K562 (cell line): ENCODE measurements at regions not wholly inside any gene's neighbourhood (a gene's known extent, or its start where the extent isn't known, plus 50 kb on each side); places are given as distances from the start of the nearest gene placed in this dataset.

Experiments used
- ATAC-seq: fragments of 200-7000 bp; cut with Tn5 transposase; 3 replicates; pipeline ENCODE4 v1.9.1; 2020; ENCODE audit warnings: moderate library complexity
- BruUV-seq: library from RNA; stranded (reverse); fragments of 400-500 nt; replicated peaks from 2 replicates; lab custom pipeline; 2021; lab: Mats Ljungman, UMichigan
- CTCF ChIA-PET: fragments of 300-600 bp; formaldehyde crosslinking; extraction: SDS; loops from one replicate; lab custom pipeline; 2021; ENCODE audit warnings: low intra/inter-chr PET ratio; lab: Yijun Ruan, JAX
- POLR2A ChIA-PET: fragments of 300-600, 350-650 bp; sonication (Branson Sonifier 250); formaldehyde crosslinking; extraction: SDS; loops from one replicate; lab custom pipeline; 2021; ENCODE audit warnings: antibody characterized with exemption, inconsistent platforms; lab: Yijun Ruan, JAX
- DNase-seq, 4 experiments: peaks; one replicate each; pipeline versions ENCODE4 v3.0.0 to v3.0.0-alpha.2; 2011 to 2018; ENCODE audit warnings: low spot score in 3 of 4, mixed read lengths in 3 of 4; ENCODE audit errors: extremely low read depth in 1 of 4
- FAIRE-seq: peaks from 2 replicates; lab custom pipeline; 2011; peaks lifted over from hg19 to GRCh38; lab: Jason Lieb, UNC
- H2AFZ ChIP-seq: 2 replicates; pipeline ENCODE4 v1.6.0; 2011; ENCODE audit warnings: low read depth, low read length, control low read depth, inconsistent platforms
- H3K27ac ChIP-seq: fragments of 200-600 bp; 3 replicates; pipeline ENCODE4 v1.8.0; 2011; ENCODE audit warnings: low read depth, mild to moderate bottlenecking, control low read depth, inconsistent platforms, low read length, moderate library complexity, mixed read lengths; ENCODE audit errors: extremely low read depth
- H3K27me3 ChIP-seq, 2 experiments: fragments of 300-600 bp in 1 of 2; 2 replicates in 1 of 2; 3 replicates in 1 of 2; pipeline versions ENCODE4 v1.6.0 to v1.8.0; 2011; ENCODE audit warnings: inconsistent platforms in 2 of 2, low read length in 2 of 2, mild to moderate bottlenecking in 1 of 2, mixed read lengths in 1 of 2, moderate library complexity in 1 of 2; ENCODE audit not compliant: control insufficient read depth in 2 of 2, insufficient read depth in 2 of 2
- H3K36me3 ChIP-seq: fragments of 300-600 bp; 3 replicates; pipeline ENCODE4 v1.8.0; 2011; ENCODE audit warnings: mild to moderate bottlenecking, low read length, inconsistent platforms; ENCODE audit not compliant: control insufficient read depth, insufficient read depth
- H3K4me1 ChIP-seq, 2 experiments: fragments of 200-600 bp in 1 of 2; replicated peaks in 1 of 2; 2 replicates in 1 of 2; 3 replicates in 1 of 2; pipeline versions ENCODE4 v1.5.1 to v1.8.0; 2011; ENCODE audit warnings: inconsistent platforms in 2 of 2, low read length in 2 of 2, mild to moderate bottlenecking in 1 of 2, mixed read lengths in 1 of 2, moderate library complexity in 1 of 2; ENCODE audit not compliant: control insufficient read depth in 2 of 2, insufficient read depth in 2 of 2
- H3K4me2 ChIP-seq: 2 replicates; pipeline ENCODE4 v1.6.1; 2011; ENCODE audit warnings: low read length, control low read depth, inconsistent platforms, mixed read lengths; ENCODE audit not compliant: insufficient read depth
- H3K4me3 ChIP-seq: fragments of 200-600 bp; sonication (generic), shearing (Covaris generic); 2 replicates; pipeline ENCODE4 v1.5.1; 2016; ENCODE audit warnings: control low read depth, inconsistent platforms
- H3K79me2 ChIP-seq: fragments of 200-600 bp; 3 replicates; pipeline ENCODE4 v1.8.0; 2011; ENCODE audit warnings: low read length, inconsistent platforms; ENCODE audit not compliant: control insufficient read depth, insufficient read depth
- H3K9ac ChIP-seq, 2 experiments: 2 replicates each; pipeline versions ENCODE4 v1.6.0 to v1.6.1; 2011; ENCODE audit warnings: low read depth in 2 of 2, low read length in 2 of 2, control low read depth in 1 of 2, inconsistent platforms in 1 of 2, mild to moderate bottlenecking in 1 of 2, mixed read lengths in 1 of 2; ENCODE audit not compliant: insufficient read depth in 1 of 2
- H3K9me1 ChIP-seq: one replicate; pipeline ENCODE4 v1.6.0; 2011; ENCODE audit warnings: inconsistent platforms, mild to moderate bottlenecking, low read length, moderate library complexity; ENCODE audit not compliant: control insufficient read depth, insufficient read depth
- H3K9me3 ChIP-seq: replicated peaks from 2 replicates; pipeline ENCODE4 v1.5.1; 2011; ENCODE audit warnings: low read depth, low read length, inconsistent platforms; ENCODE audit not compliant: control insufficient read depth, insufficient read depth
- H4K20me1 ChIP-seq: replicated peaks from 2 replicates; pipeline ENCODE4 v1.6.1; 2011; ENCODE audit warnings: low read length, inconsistent platforms, mixed read lengths; ENCODE audit not compliant: control insufficient read depth, insufficient read depth
- FOXP1 ChIP-seq: sonication (generic); formaldehyde crosslinking; IDR thresholded peaks from 2 replicates; pipeline ENCODE4 v1.8.0; 2022; ENCODE audit warnings: mild to moderate bottlenecking, missing genetic modification reagents
- HNRNPL ChIP-seq: fragments of 200-400 bp; formaldehyde crosslinking; IDR thresholded peaks from 2 replicates; pipeline ENCODE4 v1.6.1; 2017; ENCODE audit warnings: low read depth, mild to moderate bottlenecking, low read length
- HOXB6 ChIP-seq: fragments of 250-450 bp; sonication (Bioruptor Pico); IDR thresholded peaks from 2 replicates; pipeline ENCODE4 v1.5.1; 2022; ENCODE audit warnings: mild to moderate bottlenecking, borderline replicate concordance
- IRF2 ChIP-seq: sonication (generic); formaldehyde crosslinking; IDR thresholded peaks from 2 replicates; pipeline ENCODE4 v1.8.1; 2022; ENCODE audit warnings: mild to moderate bottlenecking, missing genetic modification reagents
- JUND ChIP-seq, 2 experiments: IDR thresholded peaks; 2 replicates in 1 of 2; 3 replicates in 1 of 2; pipeline ENCODE4 v1.6.1; 2011; ENCODE audit warnings: borderline replicate concordance in 2 of 2, low read depth in 2 of 2, low read length in 2 of 2, improper control_type of control experiment in 1 of 2, missing biosample characterization in 1 of 2, missing genetic modification characterization in 1 of 2, missing genetic modification reagents in 1 of 2
- SIX5 ChIP-seq, 2 experiments: IDR thresholded peaks; 2 replicates each; pipeline ENCODE4 v1.6.1; 2011; ENCODE audit warnings: low read length in 2 of 2, borderline replicate concordance in 1 of 2, low read depth in 1 of 2, mild to moderate bottlenecking in 1 of 2, moderate library complexity in 1 of 2; ENCODE audit not compliant: insufficient read depth in 1 of 2
- TAL1 ChIP-seq: fragments of 450-650 bp; IDR thresholded peaks from 2 replicates; pipeline ENCODE4 v1.6.1; 2016; ENCODE audit warnings: mild to moderate bottlenecking
- TOE1 ChIP-seq, 2 experiments: fragments of 450-650 bp in 1 of 2; sonication (generic) in 1 of 2; formaldehyde crosslinking in 1 of 2; IDR thresholded peaks; 2 replicates each; pipeline versions ENCODE4 v1.7.1 to v1.8.0; 2016 to 2022; ENCODE audit warnings: borderline replicate concordance in 2 of 2, mild to moderate bottlenecking in 2 of 2, antibody characterized with exemption in 1 of 2, inconsistent platforms in 1 of 2, low read depth in 1 of 2, missing genetic modification reagents in 1 of 2, moderate library complexity in 1 of 2
- ZEB2 ChIP-seq: fragments of 450-650 bp; IDR thresholded peaks from 2 replicates; pipeline ENCODE4 v1.6.1; 2016
- WGBS: fragments of 100-300 bp; shearing (Covaris generic); methylation state at CpG from one replicate; pipeline ENCODE4 v1.1.6; 2016; ENCODE audit warnings: low coverage, mixed read lengths; ENCODE audit not compliant: insufficient coverage; ENCODE audit errors: missing lambda C conversion rate; 5-methylcytosine and 5-hydroxymethylcytosine counted together
- in situ Hi-C: fragments of 300-500 bp; cut with MboI; formaldehyde crosslinking; loops from 4 replicates; pipeline ENCODE4 v1.15.0; 2018; ENCODE audit warnings: inconsistent platforms, mixed read lengths
- intact Hi-C: fragments of 100-400 bp; cut with micrococcal nuclease; formaldehyde crosslinking; loops from 2 replicates; pipeline ENCODE4 v1.14.2; 2022
- TF ChIP-seq, protein P1 (sequence below): fragments of 250-450 bp; sonication (Bioruptor Pico); IDR thresholded peaks from 2 replicates; pipeline ENCODE4 v1.9.0; 2021; ENCODE audit warnings: mild to moderate bottlenecking, inconsistent platforms
- TF ChIP-seq, protein P2 (sequence below): fragments of 450-650 bp; IDR thresholded peaks from 2 replicates; pipeline ENCODE4 v1.7.1; 2018; ENCODE audit warnings: mild to moderate bottlenecking, low read depth; ENCODE audit not compliant: partially characterized antibody
- TF ChIP-seq, protein P3 (sequence below), 2 experiments: fragments of 450-650 bp; conservative IDR thresholded peaks; 2 replicates each; pipeline ENCODE4 v1.6.1; 2017; ENCODE audit warnings: mild to moderate bottlenecking in 2 of 2, moderate library complexity in 2 of 2

DNA sequence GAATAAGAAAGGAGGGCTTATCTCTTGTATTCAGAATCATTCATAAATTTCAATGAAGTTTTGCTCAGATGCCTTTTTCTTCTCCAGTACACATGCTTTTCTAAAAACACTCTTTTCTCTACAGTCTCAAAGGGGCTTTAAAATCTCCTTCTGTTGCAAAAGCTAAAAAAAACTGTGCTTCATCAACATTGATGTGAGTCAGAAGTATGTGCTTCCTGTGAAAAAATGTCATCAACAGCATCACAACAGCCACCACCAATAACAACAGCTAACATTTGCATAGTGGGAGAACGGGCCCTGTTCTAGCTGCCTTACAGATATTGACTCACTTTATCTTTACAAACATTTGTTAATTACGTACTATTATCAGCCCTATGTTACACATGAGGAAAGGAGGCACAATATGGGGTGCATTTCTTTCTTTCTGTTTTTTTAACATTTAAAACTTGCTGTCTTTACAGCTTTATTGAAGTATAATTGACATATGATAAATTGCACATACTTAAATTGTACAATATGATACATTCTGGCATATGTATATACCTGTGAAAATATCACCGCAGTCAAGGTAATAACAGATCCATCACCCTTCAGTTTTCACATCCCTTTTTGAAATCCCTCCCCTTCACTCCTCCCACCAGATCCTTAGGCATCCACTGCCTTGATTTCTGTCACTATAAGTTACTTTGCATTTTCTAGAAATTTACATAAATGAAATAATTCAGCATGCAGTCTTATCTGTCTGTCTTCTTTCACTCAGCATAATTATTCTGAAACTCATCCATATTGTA is 1605.4 kb upstream of the LRRTM3 start:
- Histone ChIP-seq H3K9ac (no peak overlapping the region), H4K20me1 (no peaks in the 10 kb centered on the region), H2AFZ (no peak overlapping the region), H3K4me2 (no peak overlapping the region), H3K4me3 (no peak overlapping the region), H3K9me1 (no peaks in the 10 kb centered on the region), H3K27ac (no peak overlapping the region), H3K36me3 (no peaks in the 10 kb centered on the region), H3K9me3 (no peaks in the 10 kb centered on the region), H3K27me3 (no peaks in the 10 kb centered on the region), H3K79me2 (no peaks in the 10 kb centered on the region), H3K4me1 (no peaks in the 10 kb centered on the region)
- ChIA-PET POLR2A (no interaction called here), CTCF (no interaction called here)
- WGBS: 2% methylated on average over 3 of the region's 3 CpGs
- no peak for FAIRE-seq
- in situ Hi-C loops (no loop called here), intact Hi-C loops (no loop called here)
- ATAC-seq: no peak
- no peak for DNase-seq
- no TSS peak for BruUV-seq
- TF ChIP-seq JUND (IDR thresholded peaks at IDR 0.05; ENCODE audit: borderline replicate concordance, low read depth, low read length) (no peak), JUND (tag; IDR thresholded peaks at IDR 0.05; ENCODE audit: borderline replicate concordance, low read depth, low read length) (no peak), TOE1 (IDR thresholded peaks at IDR 0.05; ENCODE audit: borderline replicate concordance) (no peak), TOE1 (CRISPR knock-in tag; IDR thresholded peaks at IDR 0.05; ENCODE audit: borderline replicate concordance, low read depth) (no peak), SIX5 (IDR thresholded peaks at IDR 0.05; ENCODE audit: borderline replicate concordance in 1 of 2, insufficient read depth in 1 of 2, low read depth in 1 of 2, low read length in 2 of 2) (no peak), ZEB2 (no peak), IRF2 (CRISPR knock-in tag) (no peak), FOXP1 (no peak), HNRNPL (no peak), HOXB6 (CRISPR knock-in tag) (no peak), TAL1 (no peak)
- TF ChIP-seq, protein P1, sequence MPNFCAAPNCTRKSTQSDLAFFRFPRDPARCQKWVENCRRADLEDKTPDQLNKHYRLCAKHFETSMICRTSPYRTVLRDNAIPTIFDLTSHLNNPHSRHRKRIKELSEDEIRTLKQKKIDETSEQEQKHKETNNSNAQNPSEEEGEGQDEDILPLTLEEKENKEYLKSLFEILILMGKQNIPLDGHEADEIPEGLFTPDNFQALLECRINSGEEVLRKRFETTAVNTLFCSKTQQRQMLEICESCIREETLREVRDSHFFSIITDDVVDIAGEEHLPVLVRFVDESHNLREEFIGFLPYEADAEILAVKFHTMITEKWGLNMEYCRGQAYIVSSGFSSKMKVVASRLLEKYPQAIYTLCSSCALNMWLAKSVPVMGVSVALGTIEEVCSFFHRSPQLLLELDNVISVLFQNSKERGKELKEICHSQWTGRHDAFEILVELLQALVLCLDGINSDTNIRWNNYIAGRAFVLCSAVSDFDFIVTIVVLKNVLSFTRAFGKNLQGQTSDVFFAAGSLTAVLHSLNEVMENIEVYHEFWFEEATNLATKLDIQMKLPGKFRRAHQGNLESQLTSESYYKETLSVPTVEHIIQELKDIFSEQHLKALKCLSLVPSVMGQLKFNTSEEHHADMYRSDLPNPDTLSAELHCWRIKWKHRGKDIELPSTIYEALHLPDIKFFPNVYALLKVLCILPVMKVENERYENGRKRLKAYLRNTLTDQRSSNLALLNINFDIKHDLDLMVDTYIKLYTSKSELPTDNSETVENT (CRISPR knock-in tag): no peak
- TF ChIP-seq, protein P2, sequence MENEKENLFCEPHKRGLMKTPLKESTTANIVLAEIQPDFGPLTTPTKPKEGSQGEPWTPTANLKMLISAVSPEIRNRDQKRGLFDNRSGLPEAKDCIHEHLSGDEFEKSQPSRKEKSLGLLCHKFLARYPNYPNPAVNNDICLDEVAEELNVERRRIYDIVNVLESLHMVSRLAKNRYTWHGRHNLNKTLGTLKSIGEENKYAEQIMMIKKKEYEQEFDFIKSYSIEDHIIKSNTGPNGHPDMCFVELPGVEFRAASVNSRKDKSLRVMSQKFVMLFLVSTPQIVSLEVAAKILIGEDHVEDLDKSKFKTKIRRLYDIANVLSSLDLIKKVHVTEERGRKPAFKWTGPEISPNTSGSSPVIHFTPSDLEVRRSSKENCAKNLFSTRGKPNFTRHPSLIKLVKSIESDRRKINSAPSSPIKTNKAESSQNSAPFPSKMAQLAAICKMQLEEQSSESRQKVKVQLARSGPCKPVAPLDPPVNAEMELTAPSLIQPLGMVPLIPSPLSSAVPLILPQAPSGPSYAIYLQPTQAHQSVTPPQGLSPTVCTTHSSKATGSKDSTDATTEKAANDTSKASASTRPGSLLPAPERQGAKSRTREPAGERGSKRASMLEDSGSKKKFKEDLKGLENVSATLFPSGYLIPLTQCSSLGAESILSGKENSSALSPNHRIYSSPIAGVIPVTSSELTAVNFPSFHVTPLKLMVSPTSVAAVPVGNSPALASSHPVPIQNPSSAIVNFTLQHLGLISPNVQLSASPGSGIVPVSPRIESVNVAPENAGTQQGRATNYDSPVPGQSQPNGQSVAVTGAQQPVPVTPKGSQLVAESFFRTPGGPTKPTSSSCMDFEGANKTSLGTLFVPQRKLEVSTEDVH: no peak
- TF ChIP-seq, protein P3, sequence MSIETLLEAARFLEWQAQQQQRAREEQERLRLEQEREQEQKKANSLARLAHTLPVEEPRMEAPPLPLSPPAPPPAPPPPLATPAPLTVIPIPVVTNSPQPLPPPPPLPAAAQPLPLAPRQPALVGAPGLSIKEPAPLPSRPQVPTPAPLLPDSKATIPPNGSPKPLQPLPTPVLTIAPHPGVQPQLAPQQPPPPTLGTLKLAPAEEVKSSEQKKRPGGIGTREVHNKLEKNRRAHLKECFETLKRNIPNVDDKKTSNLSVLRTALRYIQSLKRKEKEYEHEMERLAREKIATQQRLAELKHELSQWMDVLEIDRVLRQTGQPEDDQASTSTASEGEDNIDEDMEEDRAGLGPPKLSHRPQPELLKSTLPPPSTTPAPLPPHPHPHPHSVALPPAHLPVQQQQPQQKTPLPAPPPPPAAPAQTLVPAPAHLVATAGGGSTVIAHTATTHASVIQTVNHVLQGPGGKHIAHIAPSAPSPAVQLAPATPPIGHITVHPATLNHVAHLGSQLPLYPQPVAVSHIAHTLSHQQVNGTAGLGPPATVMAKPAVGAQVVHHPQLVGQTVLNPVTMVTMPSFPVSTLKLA (conservative IDR thresholded peaks at IDR 0.05): no peak
